Amniotic epithelial cell (primary cell): ENCODE measurements at regions not wholly inside any gene's neighbourhood (a gene's known extent, or its start where the extent isn't known, plus 50 kb on each side); places are given as distances from the start of the nearest gene placed in this dataset.
"Not testable (repeated sequence)": the region's sequence is repeated elsewhere in the genome, so short reads cannot be mapped to it uniquely, and the experiment has no call there.

ENCODE experiments used
- DNase-seq: peaks from one replicate; pipeline ENCODE4 v3.0.0-alpha.2; 2010; ENCODE audit warnings: low read depth

DNA sequence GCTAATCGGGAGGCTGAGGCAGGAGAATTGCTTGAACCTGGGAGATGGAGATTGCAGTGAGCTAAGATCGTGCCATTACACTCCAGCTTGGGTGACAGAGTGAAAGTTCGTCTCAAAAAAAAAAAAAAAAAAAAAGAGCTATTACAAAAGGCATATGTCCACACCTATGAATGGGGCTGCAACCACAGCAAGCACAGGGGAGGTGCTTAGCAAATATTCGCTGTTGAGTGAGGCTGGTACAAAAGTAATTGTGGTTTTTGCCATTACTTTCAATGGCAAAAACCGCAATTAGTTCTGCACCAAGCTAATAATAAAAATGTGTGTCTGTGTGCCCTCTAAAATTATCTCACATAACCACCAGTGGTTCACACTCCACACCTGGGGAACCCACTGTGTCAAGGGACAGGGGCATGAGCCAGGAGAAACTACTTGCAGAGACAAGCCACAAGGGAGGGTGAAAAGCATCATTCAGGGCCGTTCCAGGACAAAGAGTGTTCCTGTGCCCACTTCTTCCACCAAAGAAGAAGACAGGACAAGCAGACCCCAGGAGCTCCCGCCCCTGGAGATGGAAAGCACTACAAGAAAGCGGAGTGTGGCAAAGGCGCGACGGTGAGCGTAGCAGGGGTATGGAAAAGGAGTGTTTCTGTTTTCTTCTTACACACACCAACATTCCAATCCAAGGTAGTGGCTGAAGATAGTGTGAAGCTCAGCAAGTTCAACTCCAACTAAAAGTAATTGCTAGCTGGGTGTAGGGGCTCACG is 84.4 kb upstream of the CNEP1R1 start:
- DNase-seq: no peak

- no peak for DNase-seq
Measured at GRCh38 chr16:49944221-49944620, 80.8 kb upstream of the CNEP1R1 start.

DNA sequence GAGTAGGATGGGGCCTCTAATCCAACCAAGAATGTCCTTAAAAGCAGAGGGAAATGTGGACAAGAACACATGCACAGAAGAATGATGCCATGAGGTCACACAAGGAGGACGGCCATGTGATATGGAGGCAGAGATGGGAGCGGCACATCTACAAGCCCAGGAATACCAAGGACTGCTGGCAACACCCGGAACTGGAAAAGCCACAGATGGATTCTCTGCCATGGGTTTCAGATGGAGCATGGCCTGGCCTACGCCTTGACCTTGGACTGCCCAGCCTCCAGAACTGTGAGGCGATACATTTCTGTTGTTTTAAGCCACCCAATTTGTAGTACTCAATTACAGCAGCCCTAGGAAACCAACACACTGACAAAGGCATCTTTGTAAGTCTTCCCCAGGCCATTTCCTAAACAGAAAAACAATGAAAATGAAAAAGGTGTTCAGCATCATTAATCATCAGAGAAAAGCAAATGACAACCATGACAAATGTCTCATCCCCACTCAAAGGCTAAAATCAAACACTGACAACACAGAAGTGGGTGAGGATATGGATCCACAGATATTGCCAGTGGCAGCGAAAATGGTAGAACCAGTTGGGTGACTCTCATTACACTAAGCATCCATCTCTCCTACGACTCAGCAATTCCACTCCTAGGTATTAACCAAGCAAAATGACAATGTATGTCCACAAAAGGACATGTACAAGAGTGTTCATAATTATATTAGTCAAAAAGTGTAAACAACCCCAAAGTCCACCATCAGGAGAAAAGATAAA is 76.9 kb upstream of the CNEP1R1 start:
- DNase-seq: no peak

DNA sequence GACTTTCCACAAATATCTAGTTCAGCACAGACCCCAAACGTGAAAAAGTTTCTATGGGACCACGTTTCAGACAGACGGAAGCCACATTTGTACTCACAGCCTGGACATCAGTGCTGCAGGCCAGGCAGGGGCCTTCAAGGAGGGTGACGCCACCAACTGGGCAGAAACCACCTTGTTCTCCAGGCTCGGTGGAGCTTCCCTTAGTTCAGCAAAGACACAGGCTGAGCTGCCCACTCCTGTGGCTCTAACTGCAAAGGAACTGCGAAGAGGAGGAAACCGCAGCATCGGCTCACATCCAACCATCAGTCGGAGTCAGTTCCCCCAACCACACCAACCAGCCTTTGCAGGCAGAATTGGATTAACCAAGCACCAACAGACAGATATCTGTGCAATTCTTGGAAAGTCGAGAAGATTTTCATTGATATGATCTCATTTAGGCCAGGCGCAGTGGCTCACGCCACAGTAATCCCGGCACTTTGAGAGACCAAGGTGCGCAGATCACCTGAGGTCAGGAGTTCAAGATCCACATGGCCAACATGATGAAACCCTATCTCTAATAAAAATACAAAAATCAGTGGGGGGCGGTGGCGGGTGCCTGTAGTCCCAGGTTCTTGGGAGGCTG is 73.3 kb upstream of the CNEP1R1 start:
- no peak for DNase-seq

DNA sequence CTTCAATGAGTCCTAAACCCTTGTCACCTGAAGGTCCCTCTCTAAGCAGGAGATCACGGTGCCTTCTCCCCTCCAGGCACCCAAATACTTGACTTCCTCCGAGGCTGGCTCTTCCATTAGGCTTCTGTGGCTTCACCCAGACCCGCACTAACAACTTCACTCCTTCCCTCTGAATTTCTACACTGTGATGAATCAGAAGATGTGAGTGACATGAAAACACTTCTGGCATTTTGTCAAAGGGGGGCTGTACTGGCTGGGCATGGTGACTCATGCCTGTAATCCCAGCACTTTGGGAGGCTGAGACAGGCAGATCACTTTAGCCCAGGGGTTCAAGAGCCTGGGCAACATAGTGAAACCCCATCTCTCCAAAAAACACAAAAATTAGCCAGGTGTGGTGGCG is 72.6 kb upstream of the CNEP1R1 start:
- peak; percentile 40 for DNase-seq

GRCh38 chr16:49953090-49953489 is 71.9 kb upstream of the CNEP1R1 start:
- no peak for DNase-seq

GRCh38 chr16:49955858-49956257 is 69.2 kb upstream of the CNEP1R1 start:
- no peak for DNase-seq

DNA sequence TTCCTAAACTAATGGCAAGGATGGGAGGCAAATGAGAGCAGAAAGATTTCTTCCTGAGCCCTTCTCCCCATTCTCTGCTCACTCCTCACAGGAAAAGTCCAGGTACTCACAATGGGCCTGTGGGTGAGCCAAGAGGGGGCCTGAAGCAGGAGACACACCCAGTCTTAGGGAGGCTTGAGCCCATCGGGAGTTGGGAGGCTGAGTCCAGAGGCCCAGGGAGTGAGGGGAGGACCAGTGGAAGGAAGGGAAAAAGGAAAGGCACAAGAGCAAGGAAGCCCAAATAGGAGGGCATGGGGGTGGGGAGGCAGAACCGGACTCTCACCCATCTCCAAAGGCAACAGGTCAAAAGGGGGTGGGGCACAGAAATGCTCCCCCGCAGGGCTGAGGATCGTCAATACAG is 68.1 kb upstream of the CNEP1R1 start:
- DNase-seq: no peak

GRCh38 chr16:49958448-49958847 is 66.6 kb upstream of the CNEP1R1 start:
- no peak for DNase-seq

DNA sequence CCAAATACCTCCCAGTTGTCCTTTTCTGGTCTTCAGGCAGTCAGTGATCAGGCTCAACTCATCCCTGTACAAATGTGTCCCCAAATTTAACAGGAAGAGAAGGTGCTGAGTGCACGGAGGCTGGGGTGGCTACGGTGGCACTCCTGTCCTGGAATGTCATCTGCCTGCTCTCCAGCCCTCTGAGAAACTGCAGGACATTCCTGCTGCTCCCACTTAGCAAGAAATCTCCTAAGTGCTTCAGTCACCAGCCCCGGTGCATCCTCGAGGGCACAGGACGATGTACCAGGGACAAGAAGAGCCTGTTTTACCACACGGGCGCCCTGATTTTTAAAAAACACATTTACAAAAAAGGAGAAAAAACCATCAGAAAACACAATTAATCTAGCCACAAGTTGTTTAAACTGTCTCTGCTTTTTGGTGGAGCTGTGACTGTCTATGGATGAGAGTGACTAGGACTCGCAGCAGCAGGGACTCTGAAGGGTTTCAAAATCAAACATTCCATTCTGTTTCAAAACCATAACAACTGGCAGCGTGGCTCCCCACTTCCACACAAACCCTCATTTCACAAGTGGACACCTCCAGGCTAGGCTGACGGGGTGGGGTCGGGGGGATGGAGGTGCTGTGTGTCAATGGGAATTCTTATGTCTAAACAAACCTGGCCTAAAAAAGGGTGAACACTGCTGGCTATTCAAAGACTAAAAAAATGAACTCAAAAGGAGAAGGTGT is 65.3 kb upstream of the CNEP1R1 start:
- DNase-seq: no peak

- DNase-seq: no peak
Measured at GRCh38 chr16:49961089-49961488, 63.9 kb upstream of the CNEP1R1 start.

- DNase-seq: not testable (repeated sequence)
Measured at GRCh38 chr16:49962566-49962965, 62.5 kb upstream of the CNEP1R1 start.

DNA sequence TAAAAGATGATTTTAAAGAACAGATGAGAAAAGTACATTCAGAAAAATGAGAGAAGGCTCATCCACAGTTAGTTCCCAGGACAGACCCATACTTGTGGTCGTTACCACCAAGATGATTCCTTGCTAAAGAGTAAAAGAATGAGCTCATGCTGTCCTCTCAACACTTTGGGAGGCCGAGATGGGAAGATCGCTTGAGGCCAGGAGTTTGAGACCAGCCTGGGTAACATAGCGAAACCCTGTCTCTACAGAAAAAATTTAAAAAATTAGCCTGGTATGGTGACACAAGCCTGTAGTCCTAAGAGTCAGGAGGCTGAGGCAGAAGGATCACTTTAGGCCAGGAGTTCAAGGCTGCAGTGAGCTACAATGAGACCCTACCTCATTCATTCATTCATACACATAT is 60.7 kb upstream of the CNEP1R1 start:
- DNase-seq: no peak

DNA sequence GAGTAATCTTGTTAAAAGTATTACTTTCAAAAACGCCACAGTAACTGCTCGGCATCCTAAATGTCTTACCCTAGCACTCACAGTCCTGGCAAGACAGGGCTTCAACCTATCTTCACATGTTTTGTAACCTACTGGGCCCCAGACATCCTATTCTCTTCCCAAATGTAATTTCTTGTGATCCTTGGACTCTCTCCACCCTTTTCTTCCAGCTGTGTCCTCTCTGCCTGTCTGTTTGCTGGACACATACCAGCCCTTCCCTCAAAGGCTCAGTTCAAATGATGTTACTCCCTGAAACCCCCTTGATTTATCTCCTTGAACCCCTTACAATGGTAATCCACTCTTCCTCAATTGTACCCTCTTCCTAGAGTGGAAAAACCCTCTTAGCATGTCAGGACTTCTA is 60.1 kb upstream of the CNEP1R1 start:
- DNase-seq: no peak

DNA sequence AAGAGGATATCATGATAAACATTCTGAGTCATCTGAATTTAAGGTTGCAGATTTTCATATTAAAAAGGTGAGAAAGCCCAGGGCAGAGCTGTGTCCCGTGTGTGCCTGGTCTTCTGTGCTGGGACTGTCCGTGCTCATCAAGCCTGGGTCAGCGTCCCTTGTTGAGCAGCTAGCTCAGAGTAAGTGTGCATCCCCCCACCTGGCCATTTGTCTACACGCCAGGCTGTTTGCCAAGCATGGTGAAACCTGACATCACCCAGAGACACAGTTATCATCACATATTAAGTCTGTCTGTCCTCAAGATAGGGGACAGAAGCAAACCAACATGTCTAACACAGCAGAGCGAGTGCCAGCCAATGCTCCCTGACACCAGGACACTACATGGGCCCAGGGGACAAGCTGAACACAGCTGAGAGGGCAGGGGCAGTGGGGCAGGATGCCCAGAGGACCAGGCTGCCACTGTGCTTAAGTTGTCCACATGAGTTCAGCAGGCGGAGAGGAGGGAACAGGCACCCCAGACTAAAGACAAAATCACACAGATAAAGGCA is 57.9 kb upstream of the CNEP1R1 start:
- DNase-seq: no peak

DNA sequence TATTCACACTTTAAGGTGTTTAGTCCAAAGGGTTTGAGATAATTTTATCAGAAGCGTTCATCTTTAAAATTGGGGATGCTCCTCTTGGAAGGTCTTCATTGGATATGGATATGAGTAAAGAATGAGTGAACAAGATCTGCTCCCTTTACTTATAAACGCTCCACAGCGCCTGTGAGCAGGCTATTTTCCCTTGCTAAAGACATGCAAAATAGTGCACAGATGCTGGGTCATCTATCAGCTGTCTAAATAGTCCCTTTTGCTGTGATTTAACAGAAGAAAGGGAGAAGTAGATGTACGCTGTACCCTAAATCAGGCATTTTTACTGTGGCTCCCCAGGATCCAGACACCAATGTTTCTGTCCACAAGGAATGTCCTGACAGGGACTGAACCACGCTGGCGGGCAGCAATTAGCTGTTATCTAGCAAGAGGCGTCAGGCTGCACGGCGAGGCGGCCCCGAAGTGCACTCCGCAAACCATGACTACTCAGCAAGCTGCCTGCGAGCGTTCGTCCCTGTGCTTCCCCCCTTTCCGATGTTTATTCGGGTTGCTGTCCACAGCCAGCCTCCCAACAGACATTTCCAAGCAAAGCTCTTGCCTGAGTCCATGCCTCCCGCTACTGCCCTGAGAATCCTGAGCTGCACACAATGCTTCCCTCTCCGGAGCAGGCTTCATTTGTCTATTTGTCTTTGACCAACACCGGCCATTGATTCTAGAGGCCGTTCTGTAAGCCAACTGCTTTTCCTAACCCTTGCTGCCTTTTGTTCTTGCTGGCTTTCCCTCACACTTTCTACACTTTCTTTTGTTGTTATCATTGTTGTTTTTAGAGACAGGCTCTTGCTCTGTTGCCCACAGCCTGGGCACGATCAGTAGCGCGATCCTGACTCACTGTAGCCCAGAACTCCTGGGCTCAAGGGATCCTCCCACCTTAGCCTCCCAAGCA is 55.7 kb upstream of the CNEP1R1 start:
- peak; percentile 3 for DNase-seq

- DNase-seq: no peak
Measured at GRCh38 chr16:49970797-49971431, 54.1 kb upstream of the CNEP1R1 start.

GRCh38 chr16:49972280-49972679 is 52.7 kb upstream of the CNEP1R1 start:
- no peak for DNase-seq

GRCh38 chr16:49972961-49973360 is 52.1 kb upstream of the CNEP1R1 start:
- no peak for DNase-seq
